ENCODE measurements at regions not wholly inside any gene's neighbourhood (a gene's known extent, or its start where the extent isn't known, plus 50 kb on each side); places are given as distances from the start of the nearest gene placed in this dataset.

- Histone ChIP-seq H3K27me3 (ENCODE audit: control insufficient read depth in 1 of 2, insufficient read depth in 2 of 2, low read length in 2 of 2) (no peaks in the 10 kb centered on the region), H3K27ac (ENCODE audit: low read depth in 2 of 2, low read length in 1 of 2) (no peak overlapping the region), H3K4me1 (ENCODE audit: control insufficient read depth in 2 of 2, insufficient read depth in 2 of 2, low read length in 1 of 2) (no peaks in the 10 kb centered on the region), H3K36me3 (ENCODE audit: control insufficient read depth in 2 of 2, insufficient read depth in 2 of 2, low read length in 1 of 2) (no peaks in the 10 kb centered on the region), H3K9me3 (ENCODE audit: control insufficient read depth in 2 of 2, insufficient read depth in 1 of 2, low read depth in 1 of 2, low read length in 1 of 2) (no peaks in the 10 kb centered on the region), H3K4me3 (ENCODE audit: low read depth in 1 of 2, low read length in 2 of 2) (no peak overlapping the region)
- WGBS, 2 donors = 37 to 46% methylated on average over 1 of the region's 1 CpG
These were observed 202.0 kb upstream of the DGKB start for GRCh38 chr7:15104411-15105092.

GRCh38 chr7:15099074-15099473 lies 196.5 kb upstream of the DGKB start:
- H3K4me1 ChIP-seq (ENCODE audit: control insufficient read depth in 2 of 2, insufficient read depth in 2 of 2, low read length in 1 of 2) = no peaks in the 10 kb centered on the region
- no peaks in the 10 kb centered on the region for H3K36me3 ChIP-seq (ENCODE audit: control insufficient read depth in 2 of 2, insufficient read depth in 2 of 2, low read length in 1 of 2)
- no peaks in the 10 kb centered on the region for H3K27me3 ChIP-seq (ENCODE audit: control insufficient read depth in 1 of 2, insufficient read depth in 2 of 2, low read length in 2 of 2)
- no peaks in the 10 kb centered on the region for H3K9me3 ChIP-seq (ENCODE audit: control insufficient read depth in 2 of 2, insufficient read depth in 1 of 2, low read depth in 1 of 2, low read length in 1 of 2)
- no peak overlapping the region for H3K27ac ChIP-seq (ENCODE audit: low read depth in 2 of 2, low read length in 1 of 2)
- H3K4me3 ChIP-seq (ENCODE audit: low read depth in 1 of 2, low read length in 2 of 2) = no peak overlapping the region

- Histone ChIP-seq H3K4me3 (ENCODE audit: low read depth in 1 of 2, low read length in 2 of 2) (no peak overlapping the region), H3K9me3 (ENCODE audit: control insufficient read depth in 2 of 2, insufficient read depth in 1 of 2, low read depth in 1 of 2, low read length in 1 of 2) (no peaks in the 10 kb centered on the region), H3K27ac (ENCODE audit: low read depth in 2 of 2, low read length in 1 of 2) (no peak overlapping the region), H3K4me1 (ENCODE audit: control insufficient read depth in 2 of 2, insufficient read depth in 2 of 2, low read length in 1 of 2) (no peaks in the 10 kb centered on the region), H3K36me3 (ENCODE audit: control insufficient read depth in 2 of 2, insufficient read depth in 2 of 2, low read length in 1 of 2) (no peaks in the 10 kb centered on the region), H3K27me3 (ENCODE audit: control insufficient read depth in 1 of 2, insufficient read depth in 2 of 2, low read length in 2 of 2) (no peaks in the 10 kb centered on the region)
- 56 to 71% methylated on average over 4 of the region's 4 CpGs for WGBS, 2 donors
These were observed 194.3 kb upstream of the DGKB start for GRCh38 chr7:15096853-15097252.

GRCh38 chr7:15094989-15095388 lies 192.4 kb upstream of the DGKB start:
- no peak overlapping the region for H3K27ac ChIP-seq (ENCODE audit: low read depth in 2 of 2, low read length in 1 of 2)
- H3K27me3 ChIP-seq (ENCODE audit: control insufficient read depth in 1 of 2, insufficient read depth in 2 of 2, low read length in 2 of 2) = no peaks in the 10 kb centered on the region
- H3K4me1 ChIP-seq (ENCODE audit: control insufficient read depth in 2 of 2, insufficient read depth in 2 of 2, low read length in 1 of 2) = no peaks in the 10 kb centered on the region
- no peak overlapping the region for H3K4me3 ChIP-seq (ENCODE audit: low read depth in 1 of 2, low read length in 2 of 2)
- H3K9me3 ChIP-seq (ENCODE audit: control insufficient read depth in 2 of 2, insufficient read depth in 1 of 2, low read depth in 1 of 2, low read length in 1 of 2) = no peaks in the 10 kb centered on the region
- WGBS, 2 donors = 96 to 98% methylated on average over 1 of the region's 1 CpG
- no peaks in the 10 kb centered on the region for H3K36me3 ChIP-seq (ENCODE audit: control insufficient read depth in 2 of 2, insufficient read depth in 2 of 2, low read length in 1 of 2)

GRCh38 chr7:15087771-15088170 lies 185.2 kb upstream of the DGKB start:
- Histone ChIP-seq H3K36me3 (ENCODE audit: control insufficient read depth in 2 of 2, insufficient read depth in 2 of 2, low read length in 1 of 2) (no peaks in the 10 kb centered on the region), H3K4me3 (ENCODE audit: low read depth in 1 of 2, low read length in 2 of 2) (no peak overlapping the region), H3K9me3 (ENCODE audit: control insufficient read depth in 2 of 2, insufficient read depth in 1 of 2, low read depth in 1 of 2, low read length in 1 of 2) (no peaks in the 10 kb centered on the region), H3K27ac (ENCODE audit: low read depth in 2 of 2, low read length in 1 of 2) (no peak overlapping the region), H3K4me1 (ENCODE audit: control insufficient read depth in 2 of 2, insufficient read depth in 2 of 2, low read length in 1 of 2) (no peaks in the 10 kb centered on the region), H3K27me3 (ENCODE audit: control insufficient read depth in 1 of 2, insufficient read depth in 2 of 2, low read length in 2 of 2) (no peaks in the 10 kb centered on the region)
- WGBS, 2 donors = 75 to 78% methylated on average over 4 of the region's 4 CpGs

GRCh38 chr7:15086862-15087261 lies 184.3 kb upstream of the DGKB start:
- H3K27me3 ChIP-seq (ENCODE audit: control insufficient read depth in 1 of 2, insufficient read depth in 2 of 2, low read length in 2 of 2) = no peaks in the 10 kb centered on the region
- WGBS, 2 donors = 54 to 69% methylated on average over 2 of the region's 2 CpGs
- no peaks in the 10 kb centered on the region for H3K9me3 ChIP-seq (ENCODE audit: control insufficient read depth in 2 of 2, insufficient read depth in 1 of 2, low read depth in 1 of 2, low read length in 1 of 2)
- H3K4me3 ChIP-seq (ENCODE audit: low read depth in 1 of 2, low read length in 2 of 2) = no peak overlapping the region
- H3K36me3 ChIP-seq (ENCODE audit: control insufficient read depth in 2 of 2, insufficient read depth in 2 of 2, low read length in 1 of 2) = no peaks in the 10 kb centered on the region
- H3K4me1 ChIP-seq (ENCODE audit: control insufficient read depth in 2 of 2, insufficient read depth in 2 of 2, low read length in 1 of 2) = no peaks in the 10 kb centered on the region
- no peak overlapping the region for H3K27ac ChIP-seq (ENCODE audit: low read depth in 2 of 2, low read length in 1 of 2)

- no peaks in the 10 kb centered on the region for H3K9me3 ChIP-seq (ENCODE audit: control insufficient read depth in 2 of 2, insufficient read depth in 1 of 2, low read depth in 1 of 2, low read length in 1 of 2)
- no peak overlapping the region for H3K27ac ChIP-seq (ENCODE audit: low read depth in 2 of 2, low read length in 1 of 2)
- 60 to 61% methylated on average over 3 of the region's 3 CpGs for WGBS, 2 donors
- no peaks in the 10 kb centered on the region for H3K36me3 ChIP-seq (ENCODE audit: control insufficient read depth in 2 of 2, insufficient read depth in 2 of 2, low read length in 1 of 2)
- no peaks in the 10 kb centered on the region for H3K27me3 ChIP-seq (ENCODE audit: control insufficient read depth in 1 of 2, insufficient read depth in 2 of 2, low read length in 2 of 2)
- H3K4me3 ChIP-seq (ENCODE audit: low read depth in 1 of 2, low read length in 2 of 2) = no peak overlapping the region
- no peaks in the 10 kb centered on the region for H3K4me1 ChIP-seq (ENCODE audit: control insufficient read depth in 2 of 2, insufficient read depth in 2 of 2, low read length in 1 of 2)
These were observed 183.6 kb upstream of the DGKB start for GRCh38 chr7:15086131-15086611.

- Histone ChIP-seq H3K27ac (ENCODE audit: low read depth in 2 of 2, low read length in 1 of 2) (no peak overlapping the region), H3K4me3 (ENCODE audit: low read depth in 1 of 2, low read length in 2 of 2) (no peak overlapping the region), H3K4me1 (ENCODE audit: control insufficient read depth in 2 of 2, insufficient read depth in 2 of 2, low read length in 1 of 2) (no peaks in the 10 kb centered on the region), H3K27me3 (ENCODE audit: control insufficient read depth in 1 of 2, insufficient read depth in 2 of 2, low read length in 2 of 2) (no peaks in the 10 kb centered on the region), H3K9me3 (ENCODE audit: control insufficient read depth in 2 of 2, insufficient read depth in 1 of 2, low read depth in 1 of 2, low read length in 1 of 2) (no peaks in the 10 kb centered on the region), H3K36me3 (ENCODE audit: control insufficient read depth in 2 of 2, insufficient read depth in 2 of 2, low read length in 1 of 2) (no peaks in the 10 kb centered on the region)
These were observed 182.8 kb upstream of the DGKB start for GRCh38 chr7:15085366-15085765.

GRCh38 chr7:15084368-15084767 lies 181.8 kb upstream of the DGKB start:
- no peaks in the 10 kb centered on the region for H3K4me1 ChIP-seq (ENCODE audit: control insufficient read depth in 2 of 2, insufficient read depth in 2 of 2, low read length in 1 of 2)
- H3K27me3 ChIP-seq (ENCODE audit: control insufficient read depth in 1 of 2, insufficient read depth in 2 of 2, low read length in 2 of 2) = no peaks in the 10 kb centered on the region
- 61 to 62% methylated on average over 5 of the region's 5 CpGs for WGBS, 2 donors

GRCh38 chr7:15081891-15082290 lies 179.3 kb upstream of the DGKB start:
- 90 to 94% methylated on average over 1 of the region's 1 CpG for WGBS, 2 donors
- Histone ChIP-seq H3K27me3 (ENCODE audit: control insufficient read depth in 1 of 2, insufficient read depth in 2 of 2, low read length in 2 of 2) (no peaks in the 10 kb centered on the region), H3K27ac (ENCODE audit: low read depth in 2 of 2, low read length in 1 of 2) (no peak overlapping the region), H3K9me3 (ENCODE audit: control insufficient read depth in 2 of 2, insufficient read depth in 1 of 2, low read depth in 1 of 2, low read length in 1 of 2) (no peaks in the 10 kb centered on the region), H3K4me1 (ENCODE audit: control insufficient read depth in 2 of 2, insufficient read depth in 2 of 2, low read length in 1 of 2) (no peaks in the 10 kb centered on the region), H3K36me3 (ENCODE audit: control insufficient read depth in 2 of 2, insufficient read depth in 2 of 2, low read length in 1 of 2) (no peaks in the 10 kb centered on the region), H3K4me3 (ENCODE audit: low read depth in 1 of 2, low read length in 2 of 2) (no peak overlapping the region)

More at GRCh38 chr7:15084368-15084767, 181.8 kb upstream of the DGKB start:
- no peak overlapping the region for H3K4me3 ChIP-seq (ENCODE audit: low read depth in 1 of 2, low read length in 2 of 2)
- no peak overlapping the region for H3K27ac ChIP-seq (ENCODE audit: low read depth in 2 of 2, low read length in 1 of 2)
- H3K9me3 ChIP-seq (ENCODE audit: control insufficient read depth in 2 of 2, insufficient read depth in 1 of 2, low read depth in 1 of 2, low read length in 1 of 2) = no peaks in the 10 kb centered on the region
- no peaks in the 10 kb centered on the region for H3K36me3 ChIP-seq (ENCODE audit: control insufficient read depth in 2 of 2, insufficient read depth in 2 of 2, low read length in 1 of 2)
